NK-92 treated with Interleukin-12 subunit alpha and Interleukin-12 subunit beta, amount 100 ng/mL, for 24 hours (cell line): ENCODE measurements at regions not wholly inside any gene's neighbourhood (a gene's known extent, or its start where the extent isn't known, plus 50 kb on each side); places are given as distances from the start of the nearest gene placed in this dataset.
"Not testable (repeated sequence)": the region's sequence is repeated elsewhere in the genome, so short reads cannot be mapped to it uniquely, and the experiment has no call there.

ENCODE experiments used
- DNase-seq: peaks from one replicate; lab custom pipeline; 2025; lab: John Stamatoyannopoulos, UW

GRCh38 chr3:59411186-59411585 is 361.4 kb upstream of the CFAP20DC start:
- DNase-seq, result no peak

GRCh38 chr3:59408047-59408624 is 358.3 kb upstream of the CFAP20DC start:
- no peak for DNase-seq

GRCh38 chr3:59407425-59407824 is 357.6 kb upstream of the CFAP20DC start:
- DNase-seq, result no peak

- DNase-seq, result no peak
Measured at GRCh38 chr3:59406943-59407342, 357.1 kb upstream of the CFAP20DC start.

- no peak for DNase-seq
Measured at GRCh38 chr3:59404851-59405250, 355.0 kb upstream of the CFAP20DC start.

- no peak for DNase-seq
Measured at GRCh38 chr3:59404064-59404463, 354.2 kb upstream of the CFAP20DC start.

GRCh38 chr3:59401924-59402323 is 352.1 kb upstream of the CFAP20DC start:
- DNase-seq, result no peak

- DNase-seq, result no peak
Measured at GRCh38 chr3:59392116-59392515, 342.3 kb upstream of the CFAP20DC start.

- DNase-seq, result no peak
Measured at GRCh38 chr3:59391131-59391530, 341.3 kb upstream of the CFAP20DC start.

GRCh38 chr3:59388555-59389270 is 338.9 kb upstream of the CFAP20DC start:
- DNase-seq, result no peak

GRCh38 chr3:59386165-59386564 is 336.3 kb upstream of the CFAP20DC start:
- DNase-seq, result no peak

- no peak for DNase-seq
Measured at GRCh38 chr3:59385547-59385946, 335.7 kb upstream of the CFAP20DC start.

GRCh38 chr3:59381282-59381681 is 331.5 kb upstream of the CFAP20DC start:
- no peak for DNase-seq

- no peak for DNase-seq
Measured at GRCh38 chr3:59380146-59380545, 330.3 kb upstream of the CFAP20DC start.

GRCh38 chr3:59374818-59375211 is 325.0 kb upstream of the CFAP20DC start:
- DNase-seq, result no peak

- no peak for DNase-seq
Measured at GRCh38 chr3:59374091-59374817, 324.4 kb upstream of the CFAP20DC start.

GRCh38 chr3:59372346-59372745 is 322.5 kb upstream of the CFAP20DC start:
- no peak for DNase-seq

- DNase-seq, result no peak
Measured at GRCh38 chr3:59368900-59369675, 319.3 kb upstream of the CFAP20DC start.

GRCh38 chr3:59367150-59367549 is 317.3 kb upstream of the CFAP20DC start:
- DNase-seq, result no peak

- no peak for DNase-seq
Measured at GRCh38 chr3:59366218-59366617, 316.4 kb upstream of the CFAP20DC start.

GRCh38 chr3:59364496-59364895 is 314.7 kb upstream of the CFAP20DC start:
- no peak for DNase-seq

- not testable (repeated sequence) for DNase-seq
Measured at GRCh38 chr3:59360312-59360711, 310.5 kb upstream of the CFAP20DC start.
